Endothelial cell of umbilical vein (primary cell): ENCODE measurements at regions not wholly inside any gene's neighbourhood (a gene's known extent, or its start where the extent isn't known, plus 50 kb on each side); places are given as distances from the start of the nearest gene placed in this dataset.

Experiments used
- BruUV-seq: library from RNA; stranded (reverse); fragments of 400-500 nt; replicated peaks from 2 replicates; lab custom pipeline; 2021; lab: Mats Ljungman, UMichigan
- CTCF ChIA-PET: fragments of 300-600, 350-600 bp; sonication (Branson Sonifier 250); formaldehyde crosslinking; loops from one replicate; lab custom pipeline; 2021; ENCODE audit warnings: antibody characterized with exemption, inconsistent platforms; lab: Charles Lee
- POLR2A ChIA-PET: fragments of 300-600, 350-600 bp; sonication (Branson Sonifier 250); formaldehyde crosslinking; loops from one replicate; lab custom pipeline; 2021; ENCODE audit warnings: antibody characterized with exemption, inconsistent platforms; lab: Charles Lee
- DNase-seq: peaks from one replicate; pipeline ENCODE4 v3.0.0-alpha.2; 2011; ENCODE audit warnings: low read depth, low spot score
- FAIRE-seq: peaks from 2 replicates; lab custom pipeline; 2011; peaks lifted over from hg19 to GRCh38; lab: Jason Lieb, UNC
- H2AFZ ChIP-seq: 2 replicates; pipeline ENCODE4 v1.6.0; 2012; ENCODE audit warnings: low read depth, low read length, control low read depth, inconsistent platforms
- H3K27ac ChIP-seq: 2 replicates; pipeline ENCODE4 v1.5.1; 2011; ENCODE audit warnings: low read depth, mild to moderate bottlenecking, control low read depth, low read length, moderate library complexity; ENCODE audit not compliant: insufficient read depth
- H3K27me3 ChIP-seq, 2 experiments: 2 replicates each; pipeline versions ENCODE4 v1.6.0 to v1.6.1; 2011; ENCODE audit warnings: low read length in 2 of 2, mixed read lengths in 1 of 2; ENCODE audit not compliant: control insufficient read depth in 2 of 2, insufficient read depth in 2 of 2
- H3K36me3 ChIP-seq, 2 experiments: 2 replicates in 1 of 2; 3 replicates in 1 of 2; pipeline ENCODE4 v1.5.1; 2011; ENCODE audit warnings: low read length in 2 of 2, mild to moderate bottlenecking in 1 of 2, moderate library complexity in 1 of 2; ENCODE audit not compliant: control insufficient read depth in 2 of 2, insufficient read depth in 2 of 2; ENCODE audit errors: extremely low read depth in 1 of 2
- H3K4me1 ChIP-seq: 3 replicates; pipeline ENCODE4 v1.5.1; 2011; ENCODE audit warnings: mild to moderate bottlenecking, low read length; ENCODE audit not compliant: control insufficient read depth, insufficient read depth; ENCODE audit errors: extremely low read depth
- H3K4me2 ChIP-seq: 2 replicates; pipeline ENCODE4 v1.6.1; 2011; ENCODE audit warnings: low read length, control low read depth, mixed read lengths; ENCODE audit not compliant: insufficient read depth
- H3K4me3 ChIP-seq, 3 experiments: fragments of 200-600 bp in 1 of 3; sonication (generic), shearing (Covaris generic) in 1 of 3; replicated peaks in 1 of 3; 2 replicates each; pipeline ENCODE4 v1.5.1; 2011 to 2016; ENCODE audit warnings: control low read depth in 3 of 3, low read length in 3 of 3, mild to moderate bottlenecking in 2 of 3, inconsistent platforms in 1 of 3, low read depth in 1 of 3, moderate library complexity in 1 of 3; ENCODE audit not compliant: insufficient read depth in 1 of 3
- H3K79me2 ChIP-seq: 2 replicates; pipeline ENCODE4 v1.6.0; 2012; ENCODE audit warnings: low read length, inconsistent platforms; ENCODE audit not compliant: control insufficient read depth, insufficient read depth
- H3K9ac ChIP-seq: replicated peaks from 2 replicates; pipeline ENCODE3; 2011; ENCODE audit warnings: low read length, control low read depth; ENCODE audit not compliant: insufficient read depth; ENCODE audit errors: extremely low read depth
- H3K9me1 ChIP-seq: replicated peaks from 3 replicates; pipeline ENCODE4 v1.6.0; 2011; ENCODE audit warnings: mild to moderate bottlenecking, low read length; ENCODE audit not compliant: control insufficient read depth, insufficient read depth; ENCODE audit errors: extremely low read depth
- H3K9me3 ChIP-seq: replicated peaks from 2 replicates; pipeline ENCODE4 v1.5.1; 2012; ENCODE audit warnings: low read length, inconsistent platforms; ENCODE audit not compliant: control insufficient read depth, insufficient read depth
- H4K20me1 ChIP-seq: replicated peaks from 2 replicates; pipeline ENCODE3; 2011; ENCODE audit warnings: mild to moderate bottlenecking, low read length; ENCODE audit not compliant: control insufficient read depth, insufficient read depth; ENCODE audit errors: extremely low read depth
- FOS ChIP-seq: IDR thresholded peaks from 2 replicates; pipeline ENCODE4 v1.6.1; 2011; ENCODE audit warnings: mild to moderate bottlenecking, low read length, moderate library complexity, borderline replicate concordance; ENCODE audit not compliant: insufficient read depth
- GATA2 ChIP-seq: IDR thresholded peaks from 2 replicates; pipeline ENCODE4 v1.7.0; 2011; ENCODE audit warnings: low read depth, mild to moderate bottlenecking, moderate library complexity, mixed read lengths, low read length; ENCODE audit not compliant: insufficient read length, insufficient read depth
- JUN ChIP-seq: IDR thresholded peaks from 2 replicates; pipeline ENCODE4 v1.6.1; 2011; ENCODE audit warnings: borderline replicate concordance, low read depth; ENCODE audit not compliant: insufficient read length, insufficient read depth
- MYC ChIP-seq: IDR thresholded peaks from one replicate; pipeline ENCODE4 v1.6.1; 2011; ENCODE audit warnings: mild to moderate bottlenecking, low read depth, low read length
- POLR2A ChIP-seq: IDR thresholded peaks from 2 replicates; pipeline ENCODE4 v1.6.1; 2012; ENCODE audit warnings: low read depth, mild to moderate bottlenecking, control low read depth, low read length
- POLR2AphosphoS5 ChIP-seq: IDR thresholded peaks from 2 replicates; pipeline ENCODE4 v1.6.1; 2012; ENCODE audit warnings: low read depth, mild to moderate bottlenecking, control low read depth, low read length, moderate library complexity; ENCODE audit not compliant: insufficient read depth
- dilution Hi-C: fragments of 300-500 bp; cut with MboI; formaldehyde crosslinking; loops from one replicate; pipeline ENCODE4 v1.15.0; 2019; ENCODE audit warnings: low sequenced_read_pairs; ENCODE audit not compliant: extremely low pct_ligation_motif_present
- intact Hi-C: fragments of 100-400 bp; cut with micrococcal nuclease; formaldehyde crosslinking; loops from one replicate; pipeline ENCODE4 v1.10.0; 2022
- TF ChIP-seq, protein P1 (sequence below): IDR thresholded peaks from 2 replicates; pipeline ENCODE4 v1.6.1; 2011; ENCODE audit not compliant: insufficient read depth, insufficient read length

DNA sequence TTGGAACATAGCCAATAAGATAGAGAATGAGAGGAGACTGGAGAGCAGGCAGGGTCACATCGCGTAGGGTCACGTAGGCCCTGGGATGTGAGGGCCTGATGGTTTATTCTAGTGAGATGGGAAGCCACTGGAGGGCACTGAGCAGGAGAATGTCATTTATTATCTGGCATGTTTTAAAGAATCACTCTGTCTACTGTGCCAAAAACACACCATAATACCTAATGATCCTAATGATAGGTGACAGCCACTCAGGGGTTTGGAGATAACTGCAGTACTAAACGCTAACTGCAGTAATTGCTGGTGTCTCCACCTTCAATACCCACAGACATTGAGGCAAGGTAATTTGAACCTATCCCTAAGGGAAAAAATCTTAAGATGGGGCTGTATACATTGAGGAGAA lies 185.4 kb downstream of the TTLL7 start:
- no peaks in the 10 kb centered on the region for H3K4me1 ChIP-seq
- no peak overlapping the region for H2AFZ ChIP-seq
- H4K20me1 ChIP-seq: no peaks in the 10 kb centered on the region
- H3K36me3 ChIP-seq: no peaks in the 10 kb centered on the region
- BruUV-seq: no TSS peak
- intact Hi-C loops: no loop called here
- H3K79me2 ChIP-seq: no peaks in the 10 kb centered on the region
- H3K9ac ChIP-seq: no peak overlapping the region
- H3K4me2 ChIP-seq: no peak overlapping the region
- CTCF ChIA-PET: no interaction called here
- no peak overlapping the region for H3K4me3 ChIP-seq
- dilution Hi-C loops: no loop called here
- DNase-seq (no peak), FAIRE-seq (no peak)
- POLR2A ChIA-PET: no interaction called here
- H3K9me3 ChIP-seq: no peaks in the 10 kb centered on the region
- TF ChIP-seq FOS (no peak), MYC (no peak), POLR2AphosphoS5 (no peak), JUN (no peak), POLR2A (no peak), GATA2 (no peak)
- TF ChIP-seq, protein P1, sequence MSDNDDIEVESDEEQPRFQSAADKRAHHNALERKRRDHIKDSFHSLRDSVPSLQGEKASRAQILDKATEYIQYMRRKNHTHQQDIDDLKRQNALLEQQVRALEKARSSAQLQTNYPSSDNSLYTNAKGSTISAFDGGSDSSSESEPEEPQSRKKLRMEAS: no peak
- H3K27me3 ChIP-seq: no peaks in the 10 kb centered on the region
- H3K9me1 ChIP-seq: no peaks in the 10 kb centered on the region
- no peak overlapping the region for H3K27ac ChIP-seq

DNA sequence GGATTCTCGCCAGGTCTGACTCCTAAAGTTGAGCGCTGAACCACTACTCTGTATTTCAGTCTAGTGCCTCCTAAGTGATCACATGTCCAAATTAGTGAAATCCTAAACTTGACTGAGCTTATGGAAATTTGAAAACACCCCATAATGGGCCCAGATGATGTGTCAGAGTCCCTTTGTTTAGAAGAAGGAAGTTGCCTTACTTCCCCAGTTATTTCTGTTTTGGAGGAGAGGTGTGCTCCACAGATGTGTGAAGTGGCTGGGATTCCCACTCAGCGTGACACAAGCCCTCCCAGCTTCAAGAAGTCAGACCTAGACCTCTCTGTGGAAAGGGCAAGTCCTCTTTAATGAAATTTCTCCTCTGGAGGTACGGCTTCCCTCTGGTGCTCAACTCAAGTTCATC lies 188.8 kb downstream of the TTLL7 start:
- Histone ChIP-seq H3K9ac (no peak overlapping the region), H3K4me2 (no peak overlapping the region), H3K79me2 (no peaks in the 10 kb centered on the region), H3K4me3 (no peak overlapping the region), H3K9me1 (no peaks in the 10 kb centered on the region), H3K27me3 (no peaks in the 10 kb centered on the region), H3K27ac (no peak overlapping the region), H3K4me1 (no peaks in the 10 kb centered on the region), H2AFZ (no peak overlapping the region), H3K9me3 (no peaks in the 10 kb centered on the region), H4K20me1 (no peaks in the 10 kb centered on the region), H3K36me3 (no peaks in the 10 kb centered on the region)
- TF ChIP-seq POLR2AphosphoS5: no peak
- POLR2A ChIA-PET: no interaction called here
- BruUV-seq: no TSS peak
- intact Hi-C loops (no loop called here), dilution Hi-C loops (no loop called here)
- DNase-seq: no peak
- CTCF ChIA-PET: no interaction called here
- FAIRE-seq: no peak
